CD8-positive, alpha-beta memory T cell (primary cell): ENCODE measurements at regions not wholly inside any gene's neighbourhood (a gene's known extent, or its start where the extent isn't known, plus 50 kb on each side); places are given as distances from the start of the nearest gene placed in this dataset.

Experiments
- CTCF ChIA-PET: fragments of 350-600 bp; sonication (Branson Sonifier 250); formaldehyde crosslinking; loops from one replicate; lab custom pipeline; 2021; ENCODE audit warnings: antibody characterized with exemption; lab: Charles Lee
- POLR2A ChIA-PET: fragments of 350-600 bp; sonication (Branson Sonifier 250); formaldehyde crosslinking; loops from one replicate; lab custom pipeline; 2021; ENCODE audit warnings: antibody characterized with exemption; lab: Charles Lee
- DNase-seq, 5 donors: peaks; one replicate each; pipeline versions ENCODE4 v3.0.0 to v3.0.0-alpha.2; 2020 to 2022; ENCODE audit warnings: mixed read lengths in 1 of 5
- H3K27ac ChIP-seq: one replicate; pipeline ENCODE4 v1.7.0; 2013; ENCODE audit warnings: low read depth, mild to moderate bottlenecking, low read length, moderate library complexity
- H3K27me3 ChIP-seq: 2 replicates; pipeline ENCODE4 v1.7.0; 2013; ENCODE audit warnings: low read length, mild to moderate bottlenecking; ENCODE audit not compliant: insufficient read depth, poor library complexity, severe bottlenecking
- H3K36me3 ChIP-seq: 2 replicates; pipeline ENCODE4 v1.7.0; 2013; ENCODE audit warnings: mild to moderate bottlenecking, low read length, moderate library complexity; ENCODE audit not compliant: insufficient read depth
- H3K4me1 ChIP-seq: 2 replicates; pipeline ENCODE4 v1.7.0; 2013; ENCODE audit warnings: mild to moderate bottlenecking, low read length, moderate library complexity; ENCODE audit not compliant: insufficient read depth
- H3K4me3 ChIP-seq: 2 replicates; pipeline ENCODE4 v1.7.0; 2013; ENCODE audit warnings: mild to moderate bottlenecking, low read length
- H3K9me3 ChIP-seq: 2 replicates; pipeline ENCODE4 v1.7.0; 2013; ENCODE audit warnings: mild to moderate bottlenecking, low read length
- H3K27ac Mint-ChIP-seq, 8 donors: one replicate each; pipeline ENCODE4 v1.8.0; 2020 to 2021; ENCODE audit warnings: mixed read lengths in 8 of 8, mild to moderate bottlenecking in 6 of 8, inconsistent platforms in 3 of 8, moderate library complexity in 3 of 8
- H3K27me3 Mint-ChIP-seq, 2 donors: one replicate each; pipeline ENCODE4 v1.8.0; 2020 to 2021; ENCODE audit warnings: mixed read lengths in 2 of 2, mild to moderate bottlenecking in 1 of 2, moderate library complexity in 1 of 2
- H3K36me3 Mint-ChIP-seq, 3 donors: one replicate each; pipeline ENCODE4 v1.8.0; 2020 to 2021; ENCODE audit warnings: mixed read lengths in 3 of 3, inconsistent platforms in 1 of 3, mild to moderate bottlenecking in 1 of 3
- H3K4me1 Mint-ChIP-seq, 3 donors: one replicate each; pipeline ENCODE4 v1.8.0; 2020 to 2021; ENCODE audit warnings: mixed read lengths in 3 of 3, inconsistent platforms in 1 of 3, mild to moderate bottlenecking in 1 of 3
- H3K4me3 Mint-ChIP-seq, 7 donors: one replicate each; pipeline ENCODE4 v1.8.0; 2020 to 2021; ENCODE audit warnings: mixed read lengths in 7 of 7, mild to moderate bottlenecking in 6 of 7, moderate library complexity in 4 of 7, inconsistent platforms in 2 of 7
- H3K9me3 Mint-ChIP-seq, 5 donors: one replicate each; pipeline ENCODE4 v1.8.0; 2020 to 2022; ENCODE audit warnings: mixed read lengths in 5 of 5, mild to moderate bottlenecking in 3 of 5, moderate library complexity in 2 of 5, inconsistent platforms in 1 of 5

DNA sequence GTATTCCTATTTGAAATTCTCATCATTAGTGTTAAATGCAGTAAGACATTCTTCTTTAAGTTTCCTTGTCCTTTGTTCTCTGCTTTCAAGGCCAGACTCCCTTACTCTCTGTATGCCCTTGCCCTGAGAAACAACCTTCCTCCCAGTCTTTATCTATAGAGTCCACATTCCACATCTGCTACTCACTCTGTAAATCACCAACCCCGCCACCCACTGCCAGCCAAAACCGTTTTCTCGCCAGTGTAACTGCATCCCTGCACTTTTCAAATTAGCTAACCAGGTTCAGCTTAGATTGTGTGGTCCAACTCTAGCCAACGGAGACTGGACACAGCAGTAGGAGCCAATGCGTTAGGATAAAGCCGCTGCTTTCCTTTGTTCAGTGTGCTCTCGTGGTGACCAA is 402.4 kb upstream of the PDZRN3 start:
- Histone ChIP-seq H3K4me3 (no peak overlapping the region), H3K4me1 (no peaks in the 10 kb centered on the region), H3K27me3 (no peaks in the 10 kb centered on the region), H3K36me3 (no peaks in the 10 kb centered on the region), H3K27ac (no peak overlapping the region), H3K9me3 (no peaks in the 10 kb centered on the region)
- no peaks in the 10 kb centered on the region for H3K4me1 Mint-ChIP-seq
- no peak for DNase-seq
- peaks cover 0 to 1% (median 0%) of the 10 kb centered on the region in 3 donors for H3K36me3 Mint-ChIP-seq
- CTCF ChIA-PET = no interaction called here
- H3K9me3 Mint-ChIP-seq = peaks cover 10 to 21% (median 15%) of the 10 kb centered on the region in 5 donors
- no peaks in the 10 kb centered on the region for H3K27me3 Mint-ChIP-seq
- H3K4me3 Mint-ChIP-seq = no peak overlapping the region
- POLR2A ChIA-PET = interaction anchor here (0.7 kb wide), 1 partner anchor 118 kb away, joined by 3 read pairs; no protein-coding TSS in a partner anchor
- H3K27ac Mint-ChIP-seq = no peak overlapping the region

DNA sequence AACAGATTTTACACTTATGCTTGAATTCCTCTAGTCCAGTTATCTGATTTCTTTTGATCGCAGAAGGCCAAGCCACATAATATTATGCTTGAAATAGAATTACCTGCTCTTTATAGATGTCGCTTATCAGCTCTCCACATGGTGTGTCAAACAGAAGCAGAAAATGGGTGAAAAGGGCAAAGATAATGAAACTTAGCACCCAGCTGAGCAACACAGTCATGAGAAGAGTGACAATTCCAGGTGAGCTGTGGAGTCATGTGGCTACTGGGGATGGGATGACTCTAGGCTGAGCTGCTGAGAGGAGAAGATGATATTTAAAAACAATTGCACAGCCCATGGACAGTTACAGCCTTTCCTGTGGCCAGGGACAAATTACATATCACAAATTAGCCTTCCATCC is 398.7 kb upstream of the PDZRN3 start:
- ChIA-PET POLR2A (no interaction called here), CTCF (no interaction called here)
- H3K36me3 Mint-ChIP-seq = no peaks in the 10 kb centered on the region

DNA sequence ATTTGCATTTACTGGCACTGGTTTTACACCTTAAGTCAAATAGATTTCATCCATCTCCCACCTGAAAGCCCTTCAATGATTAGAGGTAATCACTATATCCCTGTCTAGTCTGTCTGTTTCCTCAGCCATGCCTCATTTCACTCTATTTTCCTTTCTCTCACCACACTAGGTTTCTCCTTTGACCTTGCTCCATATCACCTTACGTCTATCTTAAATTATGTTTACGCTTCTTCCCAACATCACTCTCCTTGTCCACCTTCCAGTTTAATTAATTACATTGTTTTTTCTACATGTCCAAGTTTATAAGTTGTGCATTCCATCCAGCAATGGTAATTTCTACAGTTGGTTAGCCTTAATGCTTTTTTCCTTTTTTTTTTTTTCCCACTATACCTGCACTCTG is 396.7 kb upstream of the PDZRN3 start:
- H3K36me3 ChIP-seq = no peaks in the 10 kb centered on the region
- no peak overlapping the region for H3K27ac Mint-ChIP-seq
- H3K27me3 ChIP-seq = no peaks in the 10 kb centered on the region
- H3K27ac ChIP-seq = no peak overlapping the region
- no peaks in the 10 kb centered on the region for H3K9me3 ChIP-seq
- ChIA-PET CTCF (no interaction called here), POLR2A (no interaction called here)
- H3K9me3 Mint-ChIP-seq = peaks cover 0 to 12% (median 5%) of the 10 kb centered on the region in 5 donors
- no peak overlapping the region for H3K4me3 Mint-ChIP-seq
- no peaks in the 10 kb centered on the region for H3K36me3 Mint-ChIP-seq
- no peaks in the 10 kb centered on the region for H3K4me1 ChIP-seq
- no peaks in the 10 kb centered on the region for H3K4me1 Mint-ChIP-seq
- H3K27me3 Mint-ChIP-seq = no peaks in the 10 kb centered on the region
- no peak overlapping the region for H3K4me3 ChIP-seq
- DNase-seq = no peak

More for the DNA sequence above, 398.7 kb upstream of the PDZRN3 start:
- Mint-ChIP-seq H3K27me3 (no peaks in the 10 kb centered on the region), H3K4me3 (no peak overlapping the region), H3K27ac (no peak overlapping the region), H3K9me3 (peaks cover 4 to 17% (median 12%) of the 10 kb centered on the region in 5 donors), H3K4me1 (no peaks in the 10 kb centered on the region)
- no peak for DNase-seq
- Histone ChIP-seq H3K27me3 (no peaks in the 10 kb centered on the region), H3K4me1 (no peaks in the 10 kb centered on the region), H3K36me3 (no peaks in the 10 kb centered on the region), H3K27ac (no peak overlapping the region), H3K4me3 (no peak overlapping the region), H3K9me3 (no peaks in the 10 kb centered on the region)

DNA sequence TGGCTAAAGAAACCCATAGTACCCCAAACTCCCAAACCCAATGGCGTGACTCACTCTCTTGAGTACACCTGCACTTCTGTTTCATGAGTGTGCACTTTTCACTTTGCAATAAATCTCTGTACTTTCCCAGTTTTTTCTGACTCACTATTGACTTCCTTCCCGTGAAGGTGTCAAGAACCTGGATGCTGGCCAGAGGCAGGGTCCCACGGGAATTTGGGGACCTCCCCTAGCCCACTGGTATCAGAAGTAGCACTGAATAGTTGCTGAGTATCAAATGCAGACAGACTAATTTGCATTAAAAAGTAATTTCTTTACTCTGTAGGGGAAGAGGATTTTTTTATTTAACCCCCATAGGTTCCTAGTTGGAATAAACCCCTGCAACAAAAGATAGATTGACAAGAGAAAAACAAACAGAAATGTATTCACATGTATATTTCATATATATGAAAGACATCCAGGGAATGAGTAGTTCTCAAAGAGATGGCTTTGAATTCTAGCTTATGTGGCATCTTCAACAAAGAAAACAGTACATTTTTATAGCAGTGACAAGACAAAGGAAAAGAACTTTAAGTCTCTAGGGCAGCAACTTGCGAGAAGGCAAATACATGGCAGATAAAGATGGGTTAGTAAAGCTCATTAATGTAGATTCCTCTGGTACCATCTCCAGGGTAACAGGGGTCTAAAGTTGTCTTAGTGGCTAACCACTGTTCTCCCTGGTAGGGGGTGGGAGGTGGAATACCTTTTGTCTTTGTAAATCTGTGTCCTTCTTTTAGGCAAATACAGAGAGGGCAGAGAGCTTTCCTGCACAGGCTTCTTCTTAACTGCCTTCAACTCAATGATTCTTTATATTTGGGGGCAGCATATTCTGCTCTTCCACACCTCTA is 385.5 kb upstream of the PDZRN3 start:
- CTCF ChIA-PET = no interaction called here
- POLR2A ChIA-PET = no interaction called here
- H3K27ac Mint-ChIP-seq = no peak overlapping the region

DNA sequence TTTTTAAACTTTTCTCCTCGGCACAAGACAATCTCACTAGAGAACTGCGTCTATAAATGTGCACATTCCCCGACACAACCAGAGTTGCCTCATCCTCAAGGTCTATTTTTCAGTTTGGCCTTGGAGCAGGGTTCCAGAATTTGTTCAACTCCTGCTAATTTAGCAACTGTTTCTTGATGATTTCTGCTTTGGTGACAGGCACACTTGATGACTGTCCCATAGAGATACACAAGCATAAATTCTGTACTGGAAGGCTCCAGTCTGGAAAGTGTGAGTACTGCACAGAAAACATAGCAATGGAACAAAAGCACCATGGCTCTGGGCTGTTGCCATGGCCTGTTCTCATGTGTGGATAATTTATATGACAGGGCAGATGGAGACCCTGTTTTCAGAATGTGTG is 379.6 kb upstream of the PDZRN3 start:
- no peaks in the 10 kb centered on the region for H3K9me3 ChIP-seq
- ChIA-PET POLR2A (no interaction called here), CTCF (no interaction called here)
- Mint-ChIP-seq H3K27ac (no peak overlapping the region), H3K27me3 (no peaks in the 10 kb centered on the region), H3K9me3 (peaks cover 0 to 20% (median 10%) of the 10 kb centered on the region in 5 donors), H3K4me3 (no peak overlapping the region), H3K4me1 (no peaks in the 10 kb centered on the region), H3K36me3 (no peaks in the 10 kb centered on the region)
- no peaks in the 10 kb centered on the region for H3K27me3 ChIP-seq
- DNase-seq = no peak
- no peaks in the 10 kb centered on the region for H3K36me3 ChIP-seq
- no peak overlapping the region for H3K4me3 ChIP-seq
- H3K4me1 ChIP-seq = no peaks in the 10 kb centered on the region
- no peak overlapping the region for H3K27ac ChIP-seq

More for the DNA sequence above, 385.5 kb upstream of the PDZRN3 start:
- H3K36me3 Mint-ChIP-seq = no peaks in the 10 kb centered on the region
- H3K9me3 Mint-ChIP-seq = peaks cover 0 to 33% (median 8%) of the 10 kb centered on the region in 5 donors
- Histone ChIP-seq H3K27ac (no peak overlapping the region), H3K4me3 (no peak overlapping the region), H3K9me3 (no peaks in the 10 kb centered on the region), H3K36me3 (no peaks in the 10 kb centered on the region), H3K27me3 (no peaks in the 10 kb centered on the region), H3K4me1 (no peaks in the 10 kb centered on the region)
- no peaks in the 10 kb centered on the region for H3K27me3 Mint-ChIP-seq
- no peak for DNase-seq
- H3K4me1 Mint-ChIP-seq = no peaks in the 10 kb centered on the region
- no peak overlapping the region for H3K4me3 Mint-ChIP-seq

DNA sequence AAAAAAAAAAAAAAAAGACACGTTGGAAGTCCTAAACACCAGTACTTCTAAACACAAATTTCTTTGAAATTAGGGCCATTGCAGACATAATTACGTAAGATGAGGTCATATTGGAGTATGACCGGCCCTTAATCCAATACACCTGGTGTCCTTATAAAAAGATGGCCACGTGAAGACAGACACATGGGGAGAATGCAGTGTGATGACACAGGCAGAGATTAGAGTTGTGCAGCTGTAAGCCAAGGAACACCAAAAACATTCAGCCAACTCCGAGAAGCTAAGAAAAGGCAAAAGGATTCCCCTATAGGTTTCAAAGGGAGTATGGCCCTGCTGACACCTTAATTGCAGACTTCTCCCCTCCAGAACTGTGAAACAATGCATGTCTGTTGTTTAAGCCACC is 379.0 kb upstream of the PDZRN3 start:
- Mint-ChIP-seq H3K4me3 (no peak overlapping the region), H3K36me3 (no peaks in the 10 kb centered on the region), H3K9me3 (peaks cover 2 to 20% (median 11%) of the 10 kb centered on the region in 5 donors), H3K27ac (no peak overlapping the region), H3K27me3 (no peaks in the 10 kb centered on the region), H3K4me1 (no peaks in the 10 kb centered on the region)
- no peaks in the 10 kb centered on the region for H3K9me3 ChIP-seq
- no peak overlapping the region for H3K27ac ChIP-seq
- no peak for DNase-seq
- no peaks in the 10 kb centered on the region for H3K4me1 ChIP-seq
- ChIA-PET CTCF (no interaction called here), POLR2A (no interaction called here)
- no peaks in the 10 kb centered on the region for H3K36me3 ChIP-seq
- H3K4me3 ChIP-seq = no peak overlapping the region
- H3K27me3 ChIP-seq = no peaks in the 10 kb centered on the region

DNA sequence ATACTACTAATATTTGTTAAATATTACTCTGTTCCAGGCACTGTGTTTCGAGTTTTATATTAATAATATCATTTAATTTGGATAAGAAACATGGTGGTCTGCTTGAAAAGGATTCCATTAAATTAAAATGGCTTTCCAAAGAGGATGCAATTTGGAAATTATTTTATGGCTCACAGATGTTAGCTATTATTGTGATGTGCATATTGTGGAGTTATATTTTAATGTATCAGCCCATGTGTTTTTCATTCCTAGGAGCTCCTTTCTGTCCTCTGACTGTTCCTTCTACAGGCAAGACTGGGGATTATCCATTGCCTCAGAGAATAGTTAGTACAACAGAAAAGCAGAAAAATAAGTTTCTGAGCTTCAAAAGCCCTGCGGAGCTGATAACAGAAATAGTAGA is 376.7 kb upstream of the PDZRN3 start:
- ChIA-PET POLR2A (no interaction called here), CTCF (no interaction called here)
- H3K9me3 ChIP-seq = no peaks in the 10 kb centered on the region
- peaks cover 4 to 21% (median 13%) of the 10 kb centered on the region in 5 donors for H3K9me3 Mint-ChIP-seq
- H3K4me1 ChIP-seq = no peaks in the 10 kb centered on the region
- H3K27ac ChIP-seq = no peak overlapping the region
- H3K4me3 Mint-ChIP-seq = no peak overlapping the region
- H3K36me3 ChIP-seq = no peaks in the 10 kb centered on the region
- no peak overlapping the region for H3K4me3 ChIP-seq
- H3K36me3 Mint-ChIP-seq = no peaks in the 10 kb centered on the region
- H3K27me3 Mint-ChIP-seq = no peaks in the 10 kb centered on the region
- no peaks in the 10 kb centered on the region for H3K4me1 Mint-ChIP-seq
- H3K27ac Mint-ChIP-seq = no peak overlapping the region
- no peak for DNase-seq
- no peaks in the 10 kb centered on the region for H3K27me3 ChIP-seq

DNA sequence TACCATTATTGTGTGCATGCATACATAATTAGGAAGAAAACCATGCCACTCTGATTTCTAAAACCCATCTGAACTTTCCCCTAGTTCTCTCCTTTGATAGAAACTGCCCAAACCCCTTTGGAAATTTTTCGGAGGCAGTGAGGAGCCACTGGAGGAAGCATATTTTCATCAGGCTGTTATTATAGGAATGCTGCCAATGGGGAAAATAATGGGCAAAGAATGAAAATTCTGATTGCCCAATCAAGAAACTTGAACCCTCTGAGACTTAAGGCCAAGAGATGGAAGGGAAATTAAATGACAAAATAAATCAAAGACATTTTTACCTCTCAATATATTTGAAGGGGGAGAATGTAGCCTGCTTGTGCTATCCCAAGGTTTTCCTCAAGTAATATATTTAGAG is 376.0 kb upstream of the PDZRN3 start:
- ChIA-PET CTCF (no interaction called here), POLR2A (no interaction called here)
- Histone ChIP-seq H3K27ac (no peak overlapping the region), H3K36me3 (no peaks in the 10 kb centered on the region), H3K27me3 (no peaks in the 10 kb centered on the region), H3K4me3 (no peak overlapping the region), H3K9me3 (no peaks in the 10 kb centered on the region), H3K4me1 (no peaks in the 10 kb centered on the region)
- Mint-ChIP-seq H3K4me1 (no peaks in the 10 kb centered on the region), H3K9me3 (peaks cover 4 to 18% (median 8%) of the 10 kb centered on the region in 5 donors), H3K27me3 (no peaks in the 10 kb centered on the region), H3K4me3 (no peak overlapping the region), H3K27ac (no peak overlapping the region), H3K36me3 (no peaks in the 10 kb centered on the region)
- DNase-seq = no peak
